ENCODE measurements at regions not wholly inside any gene's neighbourhood (a gene's known extent, or its start where the extent isn't known, plus 50 kb on each side); places are given as distances from the start of the nearest gene placed in this dataset.

- TF ChIP-seq, protein P1, sequence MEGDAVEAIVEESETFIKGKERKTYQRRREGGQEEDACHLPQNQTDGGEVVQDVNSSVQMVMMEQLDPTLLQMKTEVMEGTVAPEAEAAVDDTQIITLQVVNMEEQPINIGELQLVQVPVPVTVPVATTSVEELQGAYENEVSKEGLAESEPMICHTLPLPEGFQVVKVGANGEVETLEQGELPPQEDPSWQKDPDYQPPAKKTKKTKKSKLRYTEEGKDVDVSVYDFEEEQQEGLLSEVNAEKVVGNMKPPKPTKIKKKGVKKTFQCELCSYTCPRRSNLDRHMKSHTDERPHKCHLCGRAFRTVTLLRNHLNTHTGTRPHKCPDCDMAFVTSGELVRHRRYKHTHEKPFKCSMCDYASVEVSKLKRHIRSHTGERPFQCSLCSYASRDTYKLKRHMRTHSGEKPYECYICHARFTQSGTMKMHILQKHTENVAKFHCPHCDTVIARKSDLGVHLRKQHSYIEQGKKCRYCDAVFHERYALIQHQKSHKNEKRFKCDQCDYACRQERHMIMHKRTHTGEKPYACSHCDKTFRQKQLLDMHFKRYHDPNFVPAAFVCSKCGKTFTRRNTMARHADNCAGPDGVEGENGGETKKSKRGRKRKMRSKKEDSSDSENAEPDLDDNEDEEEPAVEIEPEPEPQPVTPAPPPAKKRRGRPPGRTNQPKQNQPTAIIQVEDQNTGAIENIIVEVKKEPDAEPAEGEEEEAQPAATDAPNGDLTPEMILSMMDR (conservative IDR thresholded peaks at IDR 0.05; ENCODE audit: low read length) = no peak
- no peak for TF ChIP-seq EZH2phosphoT487 (IDR thresholded peaks at IDR 0.05; ENCODE audit: borderline replicate concordance)
These were observed 236.0 kb downstream of the ETNK1 start for GRCh38 chr12:22860926-22861325.

All from Loucy (cell line).